ENCODE measurements at regions not wholly inside any gene's neighbourhood (a gene's known extent, or its start where the extent isn't known, plus 50 kb on each side); places are given as distances from the start of the nearest gene placed in this dataset.

DNA sequence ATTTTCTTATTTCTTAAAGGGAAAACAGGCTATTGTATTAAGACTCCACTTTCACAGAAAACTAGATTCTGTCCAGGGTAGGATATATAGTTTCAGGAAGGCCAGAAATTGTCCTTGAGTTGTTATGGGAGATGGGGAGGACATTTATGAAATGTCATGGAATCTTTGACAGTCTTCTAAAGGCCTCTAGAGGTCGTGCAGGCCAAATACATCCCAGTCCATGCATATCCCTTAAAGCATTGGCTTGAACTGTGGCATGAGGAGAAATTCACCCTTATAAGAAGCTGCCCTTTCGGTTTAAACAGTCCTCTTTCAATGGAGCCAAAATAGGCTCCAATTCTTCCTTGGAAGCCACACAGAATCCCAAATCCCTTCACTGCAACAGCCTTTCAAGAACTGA is 183.6 kb upstream of the NOCT start:
- ChIA-PET CTCF (interaction anchor here (1.6 kb wide), 1 partner anchor 40 kb away, joined by 4 read pairs; no protein-coding TSS in a partner anchor), POLR2A (no interaction called here)
- H3K4me3 ChIP-seq (ENCODE audit: low read depth, low read length): no peak overlapping the region
- TF ChIP-seq, protein P1, sequence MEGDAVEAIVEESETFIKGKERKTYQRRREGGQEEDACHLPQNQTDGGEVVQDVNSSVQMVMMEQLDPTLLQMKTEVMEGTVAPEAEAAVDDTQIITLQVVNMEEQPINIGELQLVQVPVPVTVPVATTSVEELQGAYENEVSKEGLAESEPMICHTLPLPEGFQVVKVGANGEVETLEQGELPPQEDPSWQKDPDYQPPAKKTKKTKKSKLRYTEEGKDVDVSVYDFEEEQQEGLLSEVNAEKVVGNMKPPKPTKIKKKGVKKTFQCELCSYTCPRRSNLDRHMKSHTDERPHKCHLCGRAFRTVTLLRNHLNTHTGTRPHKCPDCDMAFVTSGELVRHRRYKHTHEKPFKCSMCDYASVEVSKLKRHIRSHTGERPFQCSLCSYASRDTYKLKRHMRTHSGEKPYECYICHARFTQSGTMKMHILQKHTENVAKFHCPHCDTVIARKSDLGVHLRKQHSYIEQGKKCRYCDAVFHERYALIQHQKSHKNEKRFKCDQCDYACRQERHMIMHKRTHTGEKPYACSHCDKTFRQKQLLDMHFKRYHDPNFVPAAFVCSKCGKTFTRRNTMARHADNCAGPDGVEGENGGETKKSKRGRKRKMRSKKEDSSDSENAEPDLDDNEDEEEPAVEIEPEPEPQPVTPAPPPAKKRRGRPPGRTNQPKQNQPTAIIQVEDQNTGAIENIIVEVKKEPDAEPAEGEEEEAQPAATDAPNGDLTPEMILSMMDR (IDR thresholded peaks at IDR 0.05; ENCODE audit: insufficient read depth, low read length, missing control alignments): no peak
- no peak for DNase-seq (ENCODE audit: low read depth, low spot score)

DNA sequence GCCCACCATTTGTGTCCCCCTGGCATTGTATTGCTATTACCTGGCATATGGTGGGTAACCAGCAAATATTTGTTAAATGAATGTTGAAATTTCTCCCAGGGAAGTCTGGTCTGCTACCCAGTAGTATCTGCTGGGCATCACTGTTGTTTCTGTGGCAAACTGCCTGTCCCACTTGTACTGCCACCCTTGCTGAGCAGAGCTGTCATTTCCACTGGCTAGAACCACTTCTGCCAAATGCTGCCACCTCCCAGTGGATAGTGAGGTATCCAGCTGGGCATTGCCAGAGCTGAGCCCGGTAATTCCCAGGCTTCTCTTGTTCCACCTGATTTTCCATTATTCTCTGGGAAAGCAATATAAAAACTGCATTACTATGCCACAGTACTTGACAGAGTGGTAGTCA is 186.7 kb upstream of the NOCT start:
- no peak overlapping the region for H3K4me3 ChIP-seq (ENCODE audit: low read depth, low read length)
- CTCF ChIA-PET: no interaction called here
- TF ChIP-seq, protein P1 (IDR thresholded peaks at IDR 0.05; ENCODE audit: insufficient read depth, low read length, missing control alignments): no peak
- no peak for DNase-seq (ENCODE audit: low read depth, low spot score)
- POLR2A ChIA-PET: no interaction called here

DNA sequence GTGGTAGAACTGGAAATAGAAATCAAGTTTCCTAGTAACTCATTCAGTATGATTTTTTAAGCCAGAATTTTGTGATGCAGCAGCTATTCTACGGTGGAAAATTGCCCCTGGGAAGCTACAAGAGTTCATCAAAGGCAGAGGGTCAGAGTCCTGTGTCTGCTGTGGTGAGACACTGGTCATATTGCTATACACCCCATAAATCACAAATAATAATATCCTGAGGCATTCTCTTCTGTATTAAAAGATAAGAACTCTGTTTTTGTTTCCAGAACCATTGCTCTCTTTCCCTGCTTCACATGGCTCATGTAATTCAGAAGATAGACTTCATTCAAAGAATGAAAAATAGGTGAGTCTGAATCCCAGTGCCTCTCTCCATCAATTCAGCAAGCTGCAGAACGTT is 188.8 kb upstream of the NOCT start:
- DNase-seq (ENCODE audit: low read depth, low spot score): no peak
- ChIA-PET POLR2A (no interaction called here), CTCF (no interaction called here)
- no peak overlapping the region for H3K4me3 ChIP-seq (ENCODE audit: low read depth, low read length)
- TF ChIP-seq, protein P1 (IDR thresholded peaks at IDR 0.05; ENCODE audit: insufficient read depth, low read length, missing control alignments): no peak

DNA sequence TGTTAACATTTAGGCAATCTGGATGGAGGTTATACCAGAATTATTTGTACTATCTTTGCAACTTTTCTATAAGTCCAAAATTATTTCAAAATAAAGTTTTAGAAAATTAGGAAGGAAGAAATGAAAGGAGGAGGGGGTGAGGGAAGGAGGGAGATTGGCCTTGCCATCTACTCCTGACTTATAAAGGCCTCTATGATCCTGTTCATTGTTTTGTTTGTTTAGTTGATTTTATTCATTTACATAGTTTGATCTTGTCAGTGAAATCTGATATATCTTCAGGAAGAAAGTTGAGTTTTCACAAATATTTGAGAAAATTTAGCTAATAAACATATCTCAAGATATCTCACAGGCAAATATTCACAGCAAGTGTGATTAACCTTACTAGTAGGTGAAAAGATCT is 189.3 kb upstream of the NOCT start:
- POLR2A ChIA-PET: no interaction called here
- H3K4me3 ChIP-seq (ENCODE audit: low read depth, low read length): no peak overlapping the region
- no peak for DNase-seq (ENCODE audit: low read depth, low spot score)
- CTCF ChIA-PET: no interaction called here
- TF ChIP-seq, protein P1 (IDR thresholded peaks at IDR 0.05; ENCODE audit: insufficient read depth, low read length, missing control alignments): no peak

DNA sequence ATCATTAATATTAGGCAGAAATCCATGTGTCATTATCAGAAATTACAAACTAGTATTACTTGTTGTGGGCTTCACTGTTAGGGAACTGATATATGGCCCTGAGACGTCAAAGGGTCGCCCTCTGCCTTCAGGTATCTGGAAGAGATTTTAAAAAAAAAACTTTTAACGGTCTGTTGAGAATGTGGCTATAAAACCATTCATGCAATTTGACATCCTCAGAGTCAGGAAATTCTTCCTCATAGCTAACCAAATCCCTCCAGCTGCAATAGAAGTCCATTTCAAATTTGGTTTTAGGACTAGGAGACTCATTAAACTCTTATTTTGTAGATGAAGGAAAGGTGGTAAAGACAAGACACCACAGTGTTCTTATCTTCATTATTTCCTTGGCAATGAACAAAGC is 194.2 kb upstream of the NOCT start:
- DNase-seq (ENCODE audit: low read depth, low spot score): no peak
- CTCF ChIA-PET: interaction anchor here (0.6 kb wide), 1 partner anchor 940 kb away, joined by 3 read pairs; no protein-coding TSS in a partner anchor
- POLR2A ChIA-PET: no interaction called here
- H3K4me3 ChIP-seq (ENCODE audit: low read depth, low read length): no peak overlapping the region
- TF ChIP-seq, protein P1 (IDR thresholded peaks at IDR 0.05; ENCODE audit: insufficient read depth, low read length, missing control alignments): no peak

DNA sequence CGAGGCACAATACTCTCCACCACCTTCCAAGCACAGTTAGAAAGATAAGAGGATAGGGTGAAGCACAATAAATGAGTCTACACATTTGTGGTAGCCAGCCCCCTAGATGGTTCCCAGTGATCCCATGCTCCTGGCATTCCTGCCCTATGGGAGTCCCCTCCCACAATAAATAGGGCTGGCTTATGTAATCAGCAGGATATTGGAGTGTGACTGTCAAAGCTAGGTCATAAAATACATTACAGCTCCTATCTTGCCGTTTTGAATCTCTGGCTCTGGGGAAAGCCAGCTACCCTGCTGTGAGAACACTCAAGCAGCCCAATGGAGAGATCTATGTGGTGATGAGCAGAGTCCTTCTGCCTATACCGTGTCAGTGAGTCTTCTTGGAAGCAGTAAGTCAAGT is 198.7 kb upstream of the NOCT start:
- TF ChIP-seq, protein P1 (IDR thresholded peaks at IDR 0.05; ENCODE audit: insufficient read depth, low read length, missing control alignments): no peak
- H3K4me3 ChIP-seq (ENCODE audit: low read depth, low read length): no peak overlapping the region
- DNase-seq (ENCODE audit: low read depth, low spot score): no peak
- POLR2A ChIA-PET: no interaction called here
- CTCF ChIA-PET: interaction anchor here (0.6 kb wide), 1 partner anchor 655 kb away, joined by 3 read pairs; no protein-coding TSS in a partner anchor

Measured in AG04449 (cell line).